ENCODE measurements at regions not wholly inside any gene's neighbourhood (a gene's known extent, or its start where the extent isn't known, plus 50 kb on each side); places are given as distances from the start of the nearest gene placed in this dataset.

DNA sequence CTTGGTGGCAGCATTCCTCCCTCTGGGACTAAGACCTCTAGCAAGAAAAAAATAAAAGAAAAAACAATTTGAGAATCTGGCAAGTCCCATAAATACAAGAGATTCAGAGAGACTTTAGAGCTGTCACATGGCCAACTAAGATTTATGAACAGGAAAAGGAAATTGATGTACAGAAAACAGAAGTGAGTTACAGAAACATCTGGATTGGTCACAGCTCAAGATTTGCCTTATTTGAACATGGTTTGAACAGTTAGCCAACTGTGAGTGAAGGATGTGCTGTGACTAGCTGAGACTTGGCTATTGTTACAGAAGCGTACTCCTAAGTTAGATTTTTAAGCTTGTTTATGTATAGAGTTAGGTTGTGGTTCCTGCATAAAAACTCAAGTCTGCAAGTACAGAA, 340.2 kb downstream of the SLCO4C1 start:
- Histone ChIP-seq H2AFZ (ENCODE audit: low read length) (no peak overlapping the region), H3K27me3 (ENCODE audit: low read length) (peaks cover 17% of the 10 kb centered on the region), H3K9me2 (replicated peaks; ENCODE audit: low read length) (no peaks in the 10 kb centered on the region), H3K4me1 (ENCODE audit: insufficient read depth, low read length) (no peaks in the 10 kb centered on the region), H3K9me3 (ENCODE audit: low read length) (no peaks in the 10 kb centered on the region), H3K9ac (ENCODE audit: low read length) (no peak overlapping the region), H3F3A (ENCODE audit: low read length, unreplicated experiment) (no peaks in the 10 kb centered on the region), H3K36me3 (ENCODE audit: low read depth, low read length) (no peaks in the 10 kb centered on the region), H3K79me2 (ENCODE audit: low read length) (no peaks in the 10 kb centered on the region), H3K27ac (ENCODE audit: low read length) (no peak overlapping the region), H4K20me1 (ENCODE audit: low read length) (no peaks in the 10 kb centered on the region), H3K4me3 (ENCODE audit: low read length) (no peak overlapping the region), H3K4me2 (ENCODE audit: low read length) (no peak overlapping the region)
- BruUV-seq (replicated peaks): no TSS peak
- TF ChIP-seq EZH2phosphoT487 (IDR thresholded peaks at IDR 0.05; ENCODE audit: borderline replicate concordance, low read length): no peak
- no peak for TF ChIP-seq EZH2 (IDR thresholded peaks at IDR 0.05; ENCODE audit: low read length, unreplicated experiment)
- TF ChIP-seq, protein P1, sequence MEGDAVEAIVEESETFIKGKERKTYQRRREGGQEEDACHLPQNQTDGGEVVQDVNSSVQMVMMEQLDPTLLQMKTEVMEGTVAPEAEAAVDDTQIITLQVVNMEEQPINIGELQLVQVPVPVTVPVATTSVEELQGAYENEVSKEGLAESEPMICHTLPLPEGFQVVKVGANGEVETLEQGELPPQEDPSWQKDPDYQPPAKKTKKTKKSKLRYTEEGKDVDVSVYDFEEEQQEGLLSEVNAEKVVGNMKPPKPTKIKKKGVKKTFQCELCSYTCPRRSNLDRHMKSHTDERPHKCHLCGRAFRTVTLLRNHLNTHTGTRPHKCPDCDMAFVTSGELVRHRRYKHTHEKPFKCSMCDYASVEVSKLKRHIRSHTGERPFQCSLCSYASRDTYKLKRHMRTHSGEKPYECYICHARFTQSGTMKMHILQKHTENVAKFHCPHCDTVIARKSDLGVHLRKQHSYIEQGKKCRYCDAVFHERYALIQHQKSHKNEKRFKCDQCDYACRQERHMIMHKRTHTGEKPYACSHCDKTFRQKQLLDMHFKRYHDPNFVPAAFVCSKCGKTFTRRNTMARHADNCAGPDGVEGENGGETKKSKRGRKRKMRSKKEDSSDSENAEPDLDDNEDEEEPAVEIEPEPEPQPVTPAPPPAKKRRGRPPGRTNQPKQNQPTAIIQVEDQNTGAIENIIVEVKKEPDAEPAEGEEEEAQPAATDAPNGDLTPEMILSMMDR (conservative IDR thresholded peaks at IDR 0.05; ENCODE audit: low read depth, low read length): no peak
- DNase-seq: no peak
- ChIA-PET POLR2A (ENCODE audit: unreplicated experiment) (no interaction called here), CTCF (no interaction called here)
- intact Hi-C loops (cut with micrococcal nuclease): no loop called here
- ATAC-seq: no peak

DNA sequence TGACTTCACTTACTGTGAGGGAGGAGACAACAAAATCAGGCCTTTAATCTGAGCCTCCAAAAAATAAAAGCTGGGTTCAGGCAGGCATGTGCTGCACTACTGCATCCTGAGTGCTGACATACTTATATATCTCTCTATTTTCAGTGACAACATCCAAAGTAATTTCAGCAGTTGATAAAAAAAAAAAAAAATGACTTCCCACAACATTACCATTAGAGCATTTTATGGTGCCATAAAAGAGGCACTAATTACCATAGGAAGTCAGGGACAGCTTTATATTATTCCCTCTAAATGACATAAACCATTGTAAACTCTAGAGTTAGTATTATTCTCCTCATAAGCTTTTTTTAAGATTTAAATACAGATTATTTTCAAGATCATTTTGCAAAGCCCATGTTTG, 346.1 kb downstream of the SLCO4C1 start:
- no peaks in the 10 kb centered on the region for H3F3A ChIP-seq (ENCODE audit: low read length, unreplicated experiment)
- DNase-seq (no peak), ATAC-seq (no peak)
- no peaks in the 10 kb centered on the region for H3K36me3 ChIP-seq (ENCODE audit: low read depth, low read length)
- ChIA-PET POLR2A (ENCODE audit: unreplicated experiment) (no interaction called here), CTCF (no interaction called here)
- H3K9me2 ChIP-seq (replicated peaks; ENCODE audit: low read length): no peaks in the 10 kb centered on the region
- intact Hi-C loops (cut with micrococcal nuclease): no loop called here
- peaks cover 5% of the 10 kb centered on the region; the same call in 1 of the 2 replicates for H3K27me3 ChIP-seq (ENCODE audit: low read length)
- BruUV-seq (replicated peaks): no TSS peak
- H3K9ac ChIP-seq (ENCODE audit: low read length): no peak overlapping the region
- H3K4me1 ChIP-seq (ENCODE audit: insufficient read depth, low read length): no peaks in the 10 kb centered on the region
- TF ChIP-seq, protein P1 (conservative IDR thresholded peaks at IDR 0.05; ENCODE audit: low read depth, low read length): no peak
- no peak for TF ChIP-seq EZH2phosphoT487 (IDR thresholded peaks at IDR 0.05; ENCODE audit: borderline replicate concordance, low read length)
- no peak for TF ChIP-seq EZH2 (IDR thresholded peaks at IDR 0.05; ENCODE audit: low read length, unreplicated experiment)
- no peak overlapping the region for H3K4me3 ChIP-seq (ENCODE audit: low read length)
- no peaks in the 10 kb centered on the region for H4K20me1 ChIP-seq (ENCODE audit: low read length)
- H3K79me2 ChIP-seq (ENCODE audit: low read length): no peaks in the 10 kb centered on the region
- no peak overlapping the region for H3K27ac ChIP-seq (ENCODE audit: low read length)
- no peak overlapping the region for H3K4me2 ChIP-seq (ENCODE audit: low read length)
- no peaks in the 10 kb centered on the region for H3K9me3 ChIP-seq (ENCODE audit: low read length)
- no peak overlapping the region for H2AFZ ChIP-seq (ENCODE audit: low read length)

DNA sequence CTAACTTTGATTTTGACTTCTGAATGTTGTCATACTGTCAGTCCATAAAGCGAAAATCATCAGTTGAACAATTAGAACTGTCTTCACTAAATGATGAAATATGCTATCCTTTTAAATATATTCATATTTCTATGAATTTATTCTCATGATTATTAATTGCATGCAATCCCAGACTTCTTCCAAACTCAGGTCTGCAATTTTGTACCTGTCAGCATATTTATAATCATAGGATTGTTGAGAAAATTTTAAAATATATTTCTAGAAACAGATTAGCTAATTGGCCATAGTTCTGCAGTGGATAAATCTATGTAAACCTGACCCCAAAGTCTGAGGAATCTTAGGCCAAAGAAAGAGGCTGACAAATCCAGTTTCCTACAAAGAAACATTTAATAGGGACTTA, 347.5 kb downstream of the SLCO4C1 start:
- TF ChIP-seq EZH2phosphoT487 (IDR thresholded peaks at IDR 0.05; ENCODE audit: borderline replicate concordance, low read length) (no peak), EZH2 (IDR thresholded peaks at IDR 0.05; ENCODE audit: low read length, unreplicated experiment) (no peak)
- TF ChIP-seq, protein P1 (conservative IDR thresholded peaks at IDR 0.05; ENCODE audit: low read depth, low read length): no peak
- no TSS peak for BruUV-seq (replicated peaks)
- Histone ChIP-seq H3K4me3 (ENCODE audit: low read length) (no peak overlapping the region), H3K27ac (ENCODE audit: low read length) (no peak overlapping the region), H2AFZ (ENCODE audit: low read length) (no peak overlapping the region), H3K4me2 (ENCODE audit: low read length) (no peak overlapping the region), H3K9me3 (ENCODE audit: low read length) (no peaks in the 10 kb centered on the region), H3K27me3 (ENCODE audit: low read length) (no peaks in the 10 kb centered on the region; the same call in 1 of the 2 replicates), H3K79me2 (ENCODE audit: low read length) (no peaks in the 10 kb centered on the region), H3K9me2 (replicated peaks; ENCODE audit: low read length) (no peaks in the 10 kb centered on the region), H3K9ac (ENCODE audit: low read length) (no peak overlapping the region), H3K4me1 (ENCODE audit: insufficient read depth, low read length) (no peaks in the 10 kb centered on the region), H3K36me3 (ENCODE audit: low read depth, low read length) (no peaks in the 10 kb centered on the region), H4K20me1 (ENCODE audit: low read length) (no peaks in the 10 kb centered on the region), H3F3A (ENCODE audit: low read length, unreplicated experiment) (no peaks in the 10 kb centered on the region)
- POLR2A ChIA-PET (ENCODE audit: unreplicated experiment): no interaction called here
- ATAC-seq (no peak), DNase-seq (no peak)
- intact Hi-C loops (cut with micrococcal nuclease): no loop called here
- CTCF ChIA-PET: no interaction called here

All from PC-3 (cell line).